Kidney tubule cell (primary cell): ENCODE measurements at regions not wholly inside any gene's neighbourhood (a gene's known extent, or its start where the extent isn't known, plus 50 kb on each side); places are given as distances from the start of the nearest gene placed in this dataset.
A peak's percentile ranks its signal among the peaks of the same experiment; 100 is the strongest.
"Not testable (repeated sequence)": the region's sequence is repeated elsewhere in the genome, so short reads cannot be mapped to it uniquely, and the experiment has no call there.

Experiments used
- DNase-seq: peaks from one replicate; pipeline ENCODE4 v3.0.0-alpha.2; 2018; ENCODE audit warnings: low spot score

GRCh38 chr3:170814822-170815221 lies 55.2 kb downstream of the RPL22L1 start:
- DNase-seq: no peak

- no peak for DNase-seq
These were observed 56.7 kb downstream of the RPL22L1 start for GRCh38 chr3:170813266-170813665.

- DNase-seq: peak; percentile 79
These were observed 57.9 kb downstream of the RPL22L1 start for GRCh38 chr3:170811928-170812591.

- DNase-seq: peak; percentile 66
These were observed 58.5 kb downstream of the RPL22L1 start for GRCh38 chr3:170811515-170811914.

- peak; percentile 47 for DNase-seq
These were observed 60.0 kb downstream of the RPL22L1 start for GRCh38 chr3:170809975-170810357.

- DNase-seq: peak; percentile 83
These were observed 60.7 kb downstream of the RPL22L1 start for GRCh38 chr3:170809007-170809974.

GRCh38 chr3:170808041-170808440 lies 62.0 kb downstream of the RPL22L1 start:
- DNase-seq: no peak

- DNase-seq: peak; percentile 13
These were observed 63.3 kb downstream of the RPL22L1 start for GRCh38 chr3:170806676-170807075.

GRCh38 chr3:170806141-170806540 lies 63.9 kb downstream of the RPL22L1 start:
- DNase-seq: no peak

- not testable (repeated sequence) for DNase-seq
These were observed 64.7 kb downstream of the RPL22L1 start for GRCh38 chr3:170805296-170805695.

GRCh38 chr3:170804634-170805033 lies 65.4 kb downstream of the RPL22L1 start:
- not testable (repeated sequence) for DNase-seq

GRCh38 chr3:170804078-170804477 lies 65.9 kb downstream of the RPL22L1 start:
- no peak for DNase-seq

- peak; percentile 94 for DNase-seq
These were observed 67.5 kb downstream of the RPL22L1 start for GRCh38 chr3:170802164-170803151.

GRCh38 chr3:170801597-170801996 lies 68.4 kb downstream of the RPL22L1 start:
- DNase-seq: no peak

GRCh38 chr3:170800275-170800674 lies 69.7 kb downstream of the RPL22L1 start:
- not testable (repeated sequence) for DNase-seq

GRCh38 chr3:170799009-170799408 lies 71.0 kb downstream of the RPL22L1 start:
- no peak for DNase-seq

- DNase-seq: no peak
These were observed 72.3 kb downstream of the RPL22L1 start for GRCh38 chr3:170797685-170798084.

GRCh38 chr3:170792471-170792870 lies 77.5 kb downstream of the RPL22L1 start:
- no peak for DNase-seq

GRCh38 chr3:170790647-170791046 lies 79.3 kb downstream of the RPL22L1 start:
- no peak for DNase-seq

GRCh38 chr3:170787464-170787863 lies 82.5 kb downstream of the RPL22L1 start:
- DNase-seq: no peak

- no peak for DNase-seq
These were observed 84.5 kb downstream of the RPL22L1 start for GRCh38 chr3:170785454-170785853.

- DNase-seq: no peak
These were observed 85.6 kb downstream of the RPL22L1 start for GRCh38 chr3:170784406-170784805.
